Panc1 (cell line): ENCODE measurements at regions not wholly inside any gene's neighbourhood (a gene's known extent, or its start where the extent isn't known, plus 50 kb on each side); places are given as distances from the start of the nearest gene placed in this dataset.

Experiments used
- ATAC-seq: fragments of 200-7000 bp; cut with Tn5 transposase; 2 replicates; pipeline ENCODE4 v1.9.1; 2020; ENCODE audit warnings: mild to moderate bottlenecking, moderate library complexity
- BruUV-seq: library from RNA; stranded (reverse); fragments of 400-500 nt; replicated peaks from 2 replicates; lab custom pipeline; 2021; lab: Mats Ljungman, UMichigan
- CTCF ChIA-PET: fragments of 300-600 bp; sonication (Branson Sonifier 250); formaldehyde crosslinking; loops from one replicate; lab custom pipeline; 2022; ENCODE audit warnings: antibody characterized with exemption; lab: Charles Lee
- POLR2A ChIA-PET: fragments of 300-600 bp; sonication (Branson Sonifier 250); formaldehyde crosslinking; loops from one replicate; lab custom pipeline; 2022; ENCODE audit warnings: antibody characterized with exemption; lab: Charles Lee
- DNase-seq: peaks from one replicate; pipeline ENCODE4 v3.0.0-alpha.2; 2010; ENCODE audit warnings: low read depth, low spot score
- H3K27ac ChIP-seq: 2 replicates; pipeline ENCODE4 v1.5.1; 2011; ENCODE audit warnings: mild to moderate bottlenecking, low read length, inconsistent platforms
- H3K27me3 ChIP-seq: fragments of 200-500 bp; sonication (Bioruptor generic); 2 replicates; pipeline ENCODE4 v1.6.0; 2014; ENCODE audit warnings: low read length, inconsistent platforms; ENCODE audit not compliant: control insufficient read depth, insufficient read depth
- H3K36me3 ChIP-seq: fragments of 200-500 bp; sonication (Bioruptor generic); 2 replicates; pipeline ENCODE4 v1.5.1; 2014; ENCODE audit warnings: inconsistent platforms, mild to moderate bottlenecking, low read length, moderate library complexity; ENCODE audit not compliant: control insufficient read depth, insufficient read depth
- H3K4me1 ChIP-seq: 2 replicates; pipeline ENCODE4 v1.5.1; 2011; ENCODE audit warnings: inconsistent platforms, mild to moderate bottlenecking, low read length, moderate library complexity; ENCODE audit not compliant: control insufficient read depth, insufficient read depth
- H3K4me3 ChIP-seq, 2 experiments: 2 replicates each; pipeline ENCODE4 v1.5.1; 2011 to 2012; ENCODE audit warnings: low read depth in 2 of 2, low read length in 2 of 2, mild to moderate bottlenecking in 2 of 2, inconsistent platforms in 1 of 2, moderate library complexity in 1 of 2
- H3K9me3 ChIP-seq: fragments of 200-500 bp; sonication (Bioruptor generic); 2 replicates; pipeline ENCODE4 v1.5.1; 2014; ENCODE audit warnings: low read depth, mild to moderate bottlenecking, inconsistent platforms, low read length, moderate library complexity; ENCODE audit not compliant: control insufficient read depth, insufficient read depth
- CTCF ChIP-seq: fragments of 450-650 bp; IDR thresholded peaks from 2 replicates; pipeline ENCODE4 v1.5.1; 2017; ENCODE audit warnings: mild to moderate bottlenecking
- POLR2AphosphoS5 ChIP-seq: IDR thresholded peaks from 2 replicates; pipeline ENCODE4 v1.6.1; 2012; ENCODE audit warnings: mild to moderate bottlenecking, low read depth, low read length, moderate library complexity
- REST ChIP-seq, 2 experiments: IDR thresholded peaks; 2 replicates each; pipeline ENCODE4 v1.6.1; 2011 to 2012; ENCODE audit warnings: low read depth in 2 of 2, control low read depth in 1 of 2, low read length in 1 of 2, mild to moderate bottlenecking in 1 of 2, moderate library complexity in 1 of 2; ENCODE audit not compliant: insufficient read depth in 1 of 2
- TCF7L2 ChIP-seq: IDR thresholded peaks from 2 replicates; pipeline ENCODE4 v1.6.1; 2011; ENCODE audit warnings: mild to moderate bottlenecking, low read depth, low read length, inconsistent platforms
- in situ Hi-C: cut with HindIII; loops from 2 replicates; pipeline ENCODE4 v1.10.0; 2016; ENCODE audit warnings: low sequenced_read_pairs, low pct_unique_long_range_greater_than_20kb
- intact Hi-C: fragments of 100-400 bp; cut with micrococcal nuclease; formaldehyde crosslinking; loops from one replicate; pipeline ENCODE4 v1.10.0; 2022; ENCODE audit not compliant: unreplicated experiment

GRCh38 chr12:113726254-113726819 is 239.8 kb downstream of the RBM19 start:
- ChIA-PET POLR2A (no interaction called here), CTCF (no interaction called here)
- H3K36me3 ChIP-seq = no peaks in the 10 kb centered on the region
- TF ChIP-seq REST (IDR thresholded peaks at IDR 0.05; ENCODE audit: insufficient read depth in 1 of 2, low read depth in 2 of 2, low read length in 1 of 2) (no peak), TCF7L2 (no peak), CTCF (no peak), POLR2AphosphoS5 (no peak)
- in situ Hi-C loops (no loop called here), intact Hi-C loops (no loop called here)
- ATAC-seq = no peak
- no peak for DNase-seq
- no peak overlapping the region for H3K27ac ChIP-seq
- H3K4me1 ChIP-seq = no peaks in the 10 kb centered on the region
- BruUV-seq = no TSS peak
- H3K9me3 ChIP-seq = no peaks in the 10 kb centered on the region
- H3K4me3 ChIP-seq = no peak overlapping the region
- H3K27me3 ChIP-seq = no peaks in the 10 kb centered on the region; the same call in 1 of the 2 replicates

- no peak overlapping the region for H3K4me3 ChIP-seq
- intact Hi-C loops = no loop called here
These were observed 240.6 kb downstream of the RBM19 start for GRCh38 chr12:113725557-113725876.

More at GRCh38 chr12:113725557-113725876, 240.6 kb downstream of the RBM19 start:
- H3K27me3 ChIP-seq = no peaks in the 10 kb centered on the region; the same call in 1 of the 2 replicates
- no peaks in the 10 kb centered on the region for H3K4me1 ChIP-seq
- no peaks in the 10 kb centered on the region for H3K36me3 ChIP-seq
- CTCF ChIA-PET = no interaction called here
- DNase-seq (no peak), ATAC-seq (no peak)
- H3K27ac ChIP-seq = no peak overlapping the region
- TF ChIP-seq CTCF (no peak), REST (IDR thresholded peaks at IDR 0.05; ENCODE audit: insufficient read depth in 1 of 2, low read depth in 2 of 2, low read length in 1 of 2) (no peak), POLR2AphosphoS5 (no peak)
- POLR2A ChIA-PET = no interaction called here
- no TSS peak for BruUV-seq
- in situ Hi-C loops = no loop called here
- no peaks in the 10 kb centered on the region for H3K9me3 ChIP-seq
